HCT116 (cell line): ENCODE measurements at regions not wholly inside any gene's neighbourhood (a gene's known extent, or its start where the extent isn't known, plus 50 kb on each side); places are given as distances from the start of the nearest gene placed in this dataset.

ENCODE experiments used
- ATAC-seq: fragments of 200-7000 bp; cut with Tn5 transposase; 2 replicates; pipeline ENCODE4 v1.9.1; 2020; ENCODE audit warnings: mild to moderate bottlenecking, moderate library complexity
- BruUV-seq: library from RNA; stranded (reverse); fragments of 400-500 nt; replicated peaks from 2 replicates; lab custom pipeline; 2021; lab: Mats Ljungman, UMichigan
- CTCF ChIA-PET: fragments of 300-600 bp; sonication (Branson Sonifier 250); formaldehyde crosslinking; loops from one replicate; lab custom pipeline; 2021; ENCODE audit warnings: antibody characterized with exemption; lab: Charles Lee
- POLR2A ChIA-PET: fragments of 300-600, 350-600 bp; sonication (Branson Sonifier 250); formaldehyde crosslinking; loops from one replicate; lab custom pipeline; 2021; ENCODE audit warnings: antibody characterized with exemption; lab: Charles Lee
- RAD21 ChIA-PET, 2 experiments: fragments of 300-600 bp; sonication (Branson Sonifier 250); formaldehyde crosslinking; loops; one replicate each; lab custom pipeline; 2023; ENCODE audit warnings: low total read pairs in 2 of 2; ENCODE audit not compliant: uncharacterized antibody in 2 of 2, unreplicated experiment in 2 of 2, low non-redundant PET in 1 of 2; lab: Charles Lee
- DNase-seq: peaks from one replicate; pipeline ENCODE4 v3.0.0-alpha.2; 2010; ENCODE audit warnings: low read depth, low spot score
- H2AFZ ChIP-seq: fragments of 200-600 bp; shearing (Covaris generic), sonication (generic); 2 replicates; pipeline ENCODE4 v1.6.1; 2017; ENCODE audit warnings: low read depth, mixed run types, mixed read lengths, antibody characterized with exemption, low read length; ENCODE audit not compliant: poor library complexity, severe bottlenecking
- H3K27ac ChIP-seq: 2 replicates; pipeline ENCODE4 v1.5.1; 2012; ENCODE audit warnings: low read depth, low read length
- H3K27me3 ChIP-seq: fragments of 200-600 bp; sonication (generic); 2 replicates; pipeline ENCODE4 v1.6.1; 2016; ENCODE audit warnings: mixed run types, low read length, mixed read lengths; ENCODE audit not compliant: insufficient read depth
- H3K36me3 ChIP-seq, 2 experiments: fragments of 200-500 bp in 1 of 2; fragments of 200-600 bp in 1 of 2; sonication (Bioruptor generic) in 1 of 2; sonication (generic) in 1 of 2; 2 replicates each; pipeline versions ENCODE4 v1.5.1 to v1.6.1; 2014 to 2016; ENCODE audit warnings: low read length in 2 of 2, inconsistent platforms in 1 of 2, mixed read lengths in 1 of 2, mixed run types in 1 of 2; ENCODE audit not compliant: insufficient read depth in 2 of 2, control insufficient read depth in 1 of 2
- H3K4me1 ChIP-seq, 2 experiments: fragments of 200-600 bp in 1 of 2; sonication (generic) in 1 of 2; 2 replicates each; pipeline versions ENCODE4 v1.5.1 to v1.6.1; 2012 to 2017; ENCODE audit warnings: low read length in 2 of 2, inconsistent platforms in 1 of 2, mild to moderate bottlenecking in 1 of 2, mixed read lengths in 1 of 2, mixed run types in 1 of 2, moderate library complexity in 1 of 2; ENCODE audit not compliant: insufficient read depth in 2 of 2, control insufficient read depth in 1 of 2
- H3K4me2 ChIP-seq: fragments of 200-600 bp; sonication (generic); 2 replicates; pipeline ENCODE4 v1.6.1; 2017; ENCODE audit warnings: mixed run types, low read length, mixed read lengths
- H3K4me3 ChIP-seq, 2 experiments: fragments of 200-600 bp in 1 of 2; sonication (generic) in 1 of 2; replicated peaks in 1 of 2; 2 replicates each; pipeline ENCODE4 v1.5.1; 2011 to 2016; ENCODE audit warnings: low read length in 2 of 2, control low read depth in 1 of 2, low read depth in 1 of 2, mild to moderate bottlenecking in 1 of 2, mixed read lengths in 1 of 2, mixed run types in 1 of 2
- H3K79me2 ChIP-seq: fragments of 200-600 bp; sonication (generic); 2 replicates; pipeline ENCODE4 v1.6.1; 2017; ENCODE audit warnings: mild to moderate bottlenecking, mixed run types, low read length, moderate library complexity, mixed read lengths; ENCODE audit not compliant: insufficient read depth
- H3K9ac ChIP-seq: fragments of 200-600 bp; sonication (generic); 2 replicates; pipeline ENCODE4 v1.6.1; 2016; ENCODE audit warnings: low read length, mixed read lengths
- H3K9me2 ChIP-seq: fragments of 200-600 bp; sonication (generic), shearing (Covaris generic); 2 replicates; pipeline ENCODE4 v1.6.1; 2017; ENCODE audit warnings: mixed run types, mild to moderate bottlenecking, moderate library complexity; ENCODE audit not compliant: insufficient read depth
- H3K9me3 ChIP-seq, 2 experiments: fragments of 200-500 bp in 1 of 2; fragments of 200-600 bp in 1 of 2; sonication (Bioruptor generic) in 1 of 2; sonication (generic) in 1 of 2; 2 replicates each; pipeline ENCODE4 v1.6.1; 2014 to 2017; ENCODE audit warnings: low read length in 2 of 2, mixed read lengths in 2 of 2, inconsistent platforms in 1 of 2, low read depth in 1 of 2, mild to moderate bottlenecking in 1 of 2, mixed run types in 1 of 2, moderate library complexity in 1 of 2; ENCODE audit not compliant: control insufficient read depth in 1 of 2, insufficient read depth in 1 of 2
- H4K20me1 ChIP-seq: fragments of 200-600 bp; sonication (generic), shearing (Covaris generic); 2 replicates; pipeline ENCODE4 v1.6.1; 2017; ENCODE audit warnings: mixed run types, mild to moderate bottlenecking, moderate library complexity; ENCODE audit not compliant: insufficient read depth
- ATF3 ChIP-seq: IDR thresholded peaks from 2 replicates; pipeline ENCODE4 v1.6.1; 2012
- CBX3 ChIP-seq: IDR thresholded peaks from 2 replicates; pipeline ENCODE4 v1.6.1; 2012; ENCODE audit warnings: low read depth
- CEBPB ChIP-seq: IDR thresholded peaks from 2 replicates; pipeline ENCODE4 v1.6.1; 2012; ENCODE audit warnings: low read depth
- CTCF ChIP-seq, 3 experiments: fragments of 200-600 bp in 1 of 3; sonication (generic) in 1 of 3; IDR thresholded peaks in 2 of 3; conservative IDR thresholded peaks in 1 of 3; 2 replicates each; pipeline ENCODE4 v1.5.1; 2012 to 2017; ENCODE audit warnings: low read depth in 2 of 3, low read length in 2 of 3, antibody characterized with exemption in 1 of 3, borderline replicate concordance in 1 of 3, control low read depth in 1 of 3, mild to moderate bottlenecking in 1 of 3, mixed read lengths in 1 of 3, mixed run types in 1 of 3, moderate library complexity in 1 of 3; ENCODE audit not compliant: insufficient read depth in 1 of 3
- ELF1 ChIP-seq: IDR thresholded peaks from 2 replicates; pipeline ENCODE4 v1.6.1; 2012; ENCODE audit warnings: low read depth, borderline replicate concordance
- EZH2phosphoT487 ChIP-seq: fragments of 200-600 bp; IDR thresholded peaks from 2 replicates; pipeline ENCODE4 v1.6.1; 2018; ENCODE audit warnings: antibody characterized with exemption, borderline replicate concordance
- FOSL1 ChIP-seq: IDR thresholded peaks from 2 replicates; pipeline ENCODE4 v1.6.1; 2012; ENCODE audit warnings: low read depth
- MAX ChIP-seq: IDR thresholded peaks from 2 replicates; pipeline ENCODE4 v1.6.1; 2012
- POLR2A ChIP-seq: IDR thresholded peaks from 2 replicates; pipeline ENCODE4 v1.7.0; 2011; ENCODE audit warnings: borderline replicate concordance; ENCODE audit not compliant: insufficient read depth, insufficient read length; ENCODE audit errors: extremely low read depth
- POLR2AphosphoS5 ChIP-seq: IDR thresholded peaks from 2 replicates; pipeline ENCODE4 v1.6.1; 2011; ENCODE audit warnings: mild to moderate bottlenecking, low read depth, low read length, moderate library complexity
- RAD21 ChIP-seq: IDR thresholded peaks from 2 replicates; pipeline ENCODE4 v1.6.1; 2012; ENCODE audit warnings: low read depth, mild to moderate bottlenecking
- REST ChIP-seq: IDR thresholded peaks from 2 replicates; pipeline ENCODE4 v1.6.1; 2012; ENCODE audit warnings: low read depth
- SP1 ChIP-seq: IDR thresholded peaks from 2 replicates; pipeline ENCODE4 v1.6.1; 2012; ENCODE audit warnings: low read depth
- ZBTB33 ChIP-seq: IDR thresholded peaks from 2 replicates; pipeline ENCODE4 v1.6.1; 2011; ENCODE audit warnings: mild to moderate bottlenecking, low read length, moderate library complexity; ENCODE audit not compliant: insufficient replicate concordance; ENCODE audit errors: extremely low read depth
- intact Hi-C: fragments of 100-400 bp; cut with micrococcal nuclease; formaldehyde crosslinking; loops from 2 replicates; pipeline ENCODE4 v1.10.0; 2022

GRCh38 chr20:24081077-24081476 is 92.5 kb upstream of the GGTLC1 start:
- Histone ChIP-seq H3K27ac (no peak overlapping the region), H4K20me1 (no peaks in the 10 kb centered on the region), H3K9me2 (no peaks in the 10 kb centered on the region), H3K36me3 (no peaks in the 10 kb centered on the region), H3K4me1 (no peaks in the 10 kb centered on the region), H3K9me3 (peaks cover 0 to 4% of the 10 kb centered on the region in 2 experiments; a peak in 1 of 4 replicates), H3K4me2 (no peak overlapping the region), H2AFZ (no peak overlapping the region), H3K9ac (no peak overlapping the region), H3K4me3 (no peak overlapping the region), H3K27me3 (peaks cover 3% of the 10 kb centered on the region; the same call in 1 of the 2 replicates), H3K79me2 (no peaks in the 10 kb centered on the region)
- no TSS peak for BruUV-seq
- ChIA-PET POLR2A (no interaction called here), RAD21 (no interaction called here), CTCF (no interaction called here)
- DNase-seq (no peak), ATAC-seq (no peak)
- TF ChIP-seq SP1 (no peak), ELF1 (no peak), CTCF (IDR thresholded peaks at IDR 0.05 in 2 of 3, conservative IDR thresholded peaks at IDR 0.05 in 1 of 3; ENCODE audit: borderline replicate concordance in 1 of 3, insufficient read depth in 1 of 3, low read depth in 2 of 3, low read length in 2 of 3) (no peak), EZH2phosphoT487 (no peak), MAX (no peak), POLR2A (no peak), RAD21 (no peak), FOSL1 (no peak), ATF3 (no peak), ZBTB33 (no peak), CBX3 (no peak), CEBPB (no peak), REST (no peak), POLR2AphosphoS5 (no peak)
- intact Hi-C loops, result no loop called here
